ENCODE measurements at regions not wholly inside any gene's neighbourhood (a gene's known extent, or its start where the extent isn't known, plus 50 kb on each side); places are given as distances from the start of the nearest gene placed in this dataset.
A peak's percentile ranks its signal among the peaks of the same experiment; 100 is the strongest.

DNA sequence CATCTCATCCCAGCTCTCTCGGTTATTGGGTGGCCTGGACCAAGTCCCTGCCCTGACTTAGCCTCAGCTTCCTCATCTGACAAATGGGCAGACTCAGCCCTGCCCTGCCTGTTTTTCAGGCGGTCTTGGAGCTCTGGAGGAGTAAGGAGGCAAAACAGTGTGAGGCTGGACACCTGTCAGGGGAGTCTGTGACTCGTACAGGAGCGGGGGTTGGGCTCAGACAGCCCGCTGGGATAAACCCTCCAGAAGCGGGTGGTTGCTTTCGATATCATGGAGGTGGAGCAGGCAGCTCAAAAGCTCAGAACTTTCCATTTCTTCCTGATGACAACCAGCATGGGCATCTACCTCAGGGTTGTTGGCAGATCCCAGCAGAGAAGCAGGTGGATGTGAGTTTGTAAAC lies 72.9 kb upstream of the GGTA1 start:
- H3K27ac ChIP-seq (ENCODE audit: low read length) = no peak overlapping the region
- DNase-seq (peak in 1 of 3 donors; percentile 52), ATAC-seq (no peak)
- no peak overlapping the region for H3K4me3 ChIP-seq (ENCODE audit: low read length)
- no peaks in the 10 kb centered on the region for H3K27me3 ChIP-seq (ENCODE audit: control insufficient read depth, insufficient read depth)
- no peaks in the 10 kb centered on the region for H3K9me3 ChIP-seq (ENCODE audit: control insufficient read depth, low read length)
- intact Hi-C loops (cut with DNase I) = no loop called here
- 84% methylated on average over 7 of the region's 7 CpGs for WGBS
- peaks cover 14% of the 10 kb centered on the region for H3K4me1 ChIP-seq (ENCODE audit: control insufficient read depth, insufficient read depth, low read length)

- DNase-seq (no peak), ATAC-seq (no peak)
- Histone ChIP-seq H3K27ac (ENCODE audit: low read length) (no peak overlapping the region), H3K4me3 (ENCODE audit: low read length) (no peak overlapping the region), H3K4me1 (ENCODE audit: control insufficient read depth, insufficient read depth, low read length) (peaks cover 2% of the 10 kb centered on the region), H3K9me3 (ENCODE audit: control insufficient read depth, low read length) (no peaks in the 10 kb centered on the region), H3K27me3 (ENCODE audit: control insufficient read depth, insufficient read depth) (no peaks in the 10 kb centered on the region)
- WGBS = 85% methylated on average over 10 of the region's 10 CpGs
- intact Hi-C loops (cut with DNase I) = no loop called here
These were observed 74.3 kb upstream of the GGTA1 start for GRCh38 chr9:121573717-121574485.

- DNase-seq (no peak), ATAC-seq (no peak)
- Histone ChIP-seq H3K27me3 (ENCODE audit: control insufficient read depth, insufficient read depth) (no peaks in the 10 kb centered on the region), H3K27ac (ENCODE audit: low read length) (no peak overlapping the region), H3K4me3 (ENCODE audit: low read length) (no peak overlapping the region), H3K4me1 (ENCODE audit: control insufficient read depth, insufficient read depth, low read length) (no peaks in the 10 kb centered on the region), H3K9me3 (ENCODE audit: control insufficient read depth, low read length) (no peaks in the 10 kb centered on the region)
- intact Hi-C loops (cut with DNase I) = no loop called here
- 78% methylated on average over 18 of the region's 18 CpGs for WGBS
These were observed 75.3 kb upstream of the GGTA1 start for GRCh38 chr9:121574774-121575519.

DNA sequence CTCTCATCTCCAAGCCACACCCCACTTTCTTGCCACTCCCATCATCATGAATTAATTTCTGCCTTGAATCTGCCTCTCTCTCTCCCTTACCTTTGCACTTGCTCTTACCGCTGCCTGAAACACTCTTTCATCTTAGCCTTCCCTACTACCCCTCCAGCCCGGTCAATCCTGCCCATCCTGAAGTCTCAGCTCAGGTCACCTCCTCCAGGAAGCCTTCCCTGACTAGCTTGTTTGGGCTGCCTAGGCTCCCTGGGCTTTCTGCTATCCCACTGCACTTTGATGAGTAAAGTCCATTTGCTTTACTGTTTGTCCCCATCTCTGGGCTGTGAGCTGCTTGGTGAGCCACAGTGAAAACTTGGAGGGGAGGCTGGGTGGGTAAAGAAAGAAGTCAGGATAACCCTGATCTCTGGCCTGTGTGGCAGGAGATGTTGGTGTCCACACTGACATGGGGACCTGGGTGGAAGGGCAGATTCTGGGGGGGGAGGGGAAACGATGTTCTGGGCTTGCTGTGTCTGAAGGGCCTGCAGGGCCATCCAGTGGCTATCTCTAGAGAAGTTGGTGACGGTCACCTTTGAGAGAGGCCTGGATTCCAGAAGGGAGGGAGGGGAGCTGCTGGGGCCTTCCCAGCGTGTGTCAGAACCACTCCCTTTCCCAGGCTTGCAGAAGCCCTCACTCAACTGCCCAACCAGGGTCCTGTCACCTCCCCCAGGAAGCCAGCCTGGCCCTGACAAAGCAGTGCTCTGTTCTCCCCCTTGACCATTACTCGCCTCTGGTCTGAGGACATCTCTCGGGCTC lies 75.0 kb upstream of the DAB2IP start:
- no peaks in the 10 kb centered on the region for H3K4me1 ChIP-seq (ENCODE audit: control insufficient read depth, insufficient read depth, low read length)
- H3K4me3 ChIP-seq (ENCODE audit: low read length) = no peak overlapping the region
- no peak for DNase-seq
- 63% methylated on average over 7 of the region's 7 CpGs for WGBS
- no peaks in the 10 kb centered on the region for H3K27me3 ChIP-seq (ENCODE audit: control insufficient read depth, insufficient read depth)
- no peak overlapping the region for H3K27ac ChIP-seq (ENCODE audit: low read length)
- no peaks in the 10 kb centered on the region for H3K9me3 ChIP-seq (ENCODE audit: control insufficient read depth, low read length)
- intact Hi-C loops (cut with DNase I) = no loop called here
- peak; percentile 6 to 24 for ATAC-seq

- Histone ChIP-seq H3K27ac (ENCODE audit: low read length) (no peak overlapping the region), H3K4me3 (ENCODE audit: low read length) (no peak overlapping the region), H3K4me1 (ENCODE audit: control insufficient read depth, insufficient read depth, low read length) (no peaks in the 10 kb centered on the region), H3K9me3 (ENCODE audit: control insufficient read depth, low read length) (no peaks in the 10 kb centered on the region), H3K27me3 (ENCODE audit: control insufficient read depth, insufficient read depth) (no peaks in the 10 kb centered on the region)
- peak; percentile 64 to 66 for ATAC-seq
- WGBS = 56% methylated on average over 17 of the region's 17 CpGs
- intact Hi-C loops (cut with DNase I) = no loop called here
- DNase-seq = peak; percentile 56 to 86 (median 85)
These were observed 74.3 kb upstream of the DAB2IP start for GRCh38 chr9:121577166-121577565.

- Histone ChIP-seq H3K27me3 (ENCODE audit: control insufficient read depth, insufficient read depth) (no peaks in the 10 kb centered on the region), H3K4me3 (ENCODE audit: low read length) (no peak overlapping the region), H3K4me1 (ENCODE audit: control insufficient read depth, insufficient read depth, low read length) (peaks cover under 1% of the 10 kb centered on the region), H3K27ac (ENCODE audit: low read length) (no peak overlapping the region), H3K9me3 (ENCODE audit: control insufficient read depth, low read length) (no peaks in the 10 kb centered on the region)
- ATAC-seq (peak in 1 of 2 donors; percentile 5), DNase-seq (no peak)
- 87% methylated on average over 7 of the region's 7 CpGs for WGBS
- intact Hi-C loops (cut with DNase I) = no loop called here
These were observed 73.9 kb upstream of the DAB2IP start for GRCh38 chr9:121577572-121577971.

GRCh38 chr9:121581786-121582600 lies 69.4 kb upstream of the DAB2IP start:
- 45% methylated on average over 19 of the region's 19 CpGs for WGBS
- Histone ChIP-seq H3K27me3 (ENCODE audit: control insufficient read depth, insufficient read depth) (no peaks in the 10 kb centered on the region), H3K4me3 (ENCODE audit: low read length) (no peak overlapping the region), H3K4me1 (ENCODE audit: control insufficient read depth, insufficient read depth, low read length) (peaks cover 2% of the 10 kb centered on the region), H3K9me3 (ENCODE audit: control insufficient read depth, low read length) (no peaks in the 10 kb centered on the region), H3K27ac (ENCODE audit: low read length) (no peak overlapping the region)
- peak; percentile 36 to 86 (median 78) for DNase-seq
- intact Hi-C loops (cut with DNase I) = no loop called here
- peak; percentile 11 to 18 for ATAC-seq

DNA sequence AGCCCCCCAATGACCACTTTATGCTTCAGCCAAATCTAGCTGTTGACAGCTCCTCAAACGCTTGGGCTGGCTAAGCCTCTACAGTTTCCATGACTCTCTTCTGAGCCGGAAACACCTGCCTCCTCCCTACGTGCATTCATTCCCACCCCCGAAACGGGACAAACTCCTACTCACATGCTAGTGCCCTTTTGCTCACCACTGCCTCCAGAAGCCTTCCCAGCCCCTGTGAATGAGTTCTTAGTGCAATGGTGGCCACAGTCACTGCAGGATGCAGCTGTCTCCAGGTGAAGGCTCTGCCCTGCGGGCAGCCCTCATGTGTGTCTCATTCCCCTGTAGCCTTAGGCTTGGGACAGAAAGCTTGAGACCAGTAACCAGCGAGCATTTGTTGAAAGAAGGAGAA lies 68.8 kb upstream of the DAB2IP start:
- Histone ChIP-seq H3K4me3 (ENCODE audit: low read length) (no peak overlapping the region), H3K27me3 (ENCODE audit: control insufficient read depth, insufficient read depth) (no peaks in the 10 kb centered on the region), H3K4me1 (ENCODE audit: control insufficient read depth, insufficient read depth, low read length) (peaks cover 2% of the 10 kb centered on the region), H3K27ac (ENCODE audit: low read length) (no peak overlapping the region), H3K9me3 (ENCODE audit: control insufficient read depth, low read length) (no peaks in the 10 kb centered on the region)
- DNase-seq (no peak), ATAC-seq (no peak)
- WGBS = 80% methylated on average over 7 of the region's 7 CpGs
- intact Hi-C loops (cut with DNase I) = no loop called here

DNA sequence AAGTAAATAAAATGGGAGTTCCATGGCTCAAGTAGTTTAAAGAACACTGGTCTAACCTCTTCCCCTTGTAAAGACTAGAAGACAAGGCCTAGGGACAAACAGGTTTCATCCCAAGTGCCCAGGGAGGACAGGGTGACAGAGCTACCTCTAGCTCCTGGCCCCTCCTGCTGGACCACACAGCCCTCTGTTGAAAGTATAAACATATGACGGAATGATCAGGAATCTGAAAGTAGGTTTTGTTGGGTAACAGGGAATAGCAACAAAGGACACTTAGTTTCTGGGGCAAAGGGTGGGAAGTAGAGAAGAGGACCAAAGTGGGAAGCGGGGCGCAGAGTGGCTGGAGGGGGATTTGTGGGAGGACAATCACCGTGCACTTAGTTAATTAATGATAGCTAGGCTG lies 67.0 kb upstream of the DAB2IP start:
- peaks cover 2% of the 10 kb centered on the region for H3K4me1 ChIP-seq (ENCODE audit: control insufficient read depth, insufficient read depth, low read length)
- WGBS = 89% methylated on average over 4 of the region's 4 CpGs
- intact Hi-C loops (cut with DNase I) = no loop called here
- no peak overlapping the region for H3K27ac ChIP-seq (ENCODE audit: low read length)
- no peak overlapping the region for H3K4me3 ChIP-seq (ENCODE audit: low read length)
- H3K9me3 ChIP-seq (ENCODE audit: control insufficient read depth, low read length) = no peaks in the 10 kb centered on the region
- DNase-seq = no peak
- H3K27me3 ChIP-seq (ENCODE audit: control insufficient read depth, insufficient read depth) = no peaks in the 10 kb centered on the region
- ATAC-seq = no peak

DNA sequence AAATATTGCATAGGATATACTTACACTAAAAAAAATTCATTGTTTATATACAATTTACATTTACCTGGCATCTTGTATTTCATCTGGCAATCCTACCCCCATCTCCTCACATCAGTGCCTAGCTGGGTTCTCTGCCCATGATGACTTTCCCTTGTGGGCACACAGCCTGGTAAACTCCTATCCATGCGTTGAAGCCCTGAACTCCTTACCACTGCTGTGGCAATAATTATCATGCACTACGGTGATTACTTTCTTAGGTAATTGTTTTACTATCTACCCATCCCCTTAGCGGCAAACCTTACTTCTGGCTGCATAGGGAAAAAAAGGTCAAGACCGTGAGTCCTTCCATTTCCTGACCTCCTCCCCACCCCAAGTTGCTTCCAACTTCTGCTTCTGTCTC lies 63.6 kb upstream of the DAB2IP start:
- 93% methylated on average over 4 of the region's 4 CpGs for WGBS

More for the DNA sequence above, 63.6 kb upstream of the DAB2IP start:
- Histone ChIP-seq H3K27ac (ENCODE audit: low read length) (no peak overlapping the region), H3K9me3 (ENCODE audit: control insufficient read depth, low read length) (no peaks in the 10 kb centered on the region), H3K4me3 (ENCODE audit: low read length) (no peak overlapping the region), H3K4me1 (ENCODE audit: control insufficient read depth, insufficient read depth, low read length) (no peaks in the 10 kb centered on the region), H3K27me3 (ENCODE audit: control insufficient read depth, insufficient read depth) (no peaks in the 10 kb centered on the region)
- intact Hi-C loops (cut with DNase I) = no loop called here
- ATAC-seq (no peak), DNase-seq (no peak)

Data from right cardiac atrium (tissue), 5 donors.